ENCODE measurements at regions not wholly inside any gene's neighbourhood (a gene's known extent, or its start where the extent isn't known, plus 50 kb on each side); places are given as distances from the start of the nearest gene placed in this dataset.
A peak's percentile ranks its signal among the peaks of the same experiment; 100 is the strongest.

GRCh38 chr1:99469550-99469971 lies 176.4 kb upstream of the PALMD start:
- no peak overlapping the region for H3K4me3 ChIP-seq (ENCODE audit: low read length)
- H2AFZ ChIP-seq (ENCODE audit: low read length), result no peak overlapping the region
- no peaks in the 10 kb centered on the region for H3K9me3 ChIP-seq (ENCODE audit: low read length)
- no peaks in the 10 kb centered on the region for H3K36me3 ChIP-seq (ENCODE audit: insufficient read depth, low read length)
- no peaks in the 10 kb centered on the region for H3K27me3 ChIP-seq (ENCODE audit: low read length)
- no peak overlapping the region for H3K9ac ChIP-seq (ENCODE audit: low read length)
- H4K20me1 ChIP-seq (ENCODE audit: insufficient read depth, low read depth, low read length), result no peaks in the 10 kb centered on the region
- DNase-seq, result no peak
- no peak overlapping the region for H3K27ac ChIP-seq (ENCODE audit: low read length)
- H3K9me2 ChIP-seq (replicated peaks; ENCODE audit: insufficient read depth, low read length), result no peaks in the 10 kb centered on the region
- no peaks in the 10 kb centered on the region for H3K79me2 ChIP-seq (ENCODE audit: low read length)
- H3K4me2 ChIP-seq (ENCODE audit: low read depth, low read length, poor library complexity, severe bottlenecking), result no peak overlapping the region
- no peaks in the 10 kb centered on the region for H3K4me1 ChIP-seq (ENCODE audit: low read length)

GRCh38 chr1:99472893-99473292 lies 173.0 kb upstream of the PALMD start:
- no peak for DNase-seq
- Histone ChIP-seq H3K4me3 (ENCODE audit: low read length) (no peak overlapping the region), H3K9me3 (ENCODE audit: low read length) (no peaks in the 10 kb centered on the region), H3K9ac (ENCODE audit: low read length) (no peak overlapping the region), H4K20me1 (ENCODE audit: insufficient read depth, low read depth, low read length) (no peaks in the 10 kb centered on the region), H3K79me2 (ENCODE audit: low read length) (no peaks in the 10 kb centered on the region), H3K9me2 (replicated peaks; ENCODE audit: insufficient read depth, low read length) (no peaks in the 10 kb centered on the region), H3K27me3 (ENCODE audit: low read length) (no peaks in the 10 kb centered on the region), H3K27ac (ENCODE audit: low read length) (no peak overlapping the region), H3K4me1 (ENCODE audit: low read length) (no peaks in the 10 kb centered on the region), H2AFZ (ENCODE audit: low read length) (no peak overlapping the region), H3K4me2 (ENCODE audit: low read depth, low read length, poor library complexity, severe bottlenecking) (no peak overlapping the region), H3K36me3 (ENCODE audit: insufficient read depth, low read length) (no peaks in the 10 kb centered on the region)

- Histone ChIP-seq H3K79me2 (ENCODE audit: low read length) (no peaks in the 10 kb centered on the region), H2AFZ (ENCODE audit: low read length) (no peak overlapping the region), H3K4me1 (ENCODE audit: low read length) (no peaks in the 10 kb centered on the region), H3K9me3 (ENCODE audit: low read length) (no peaks in the 10 kb centered on the region), H3K4me2 (ENCODE audit: low read depth, low read length, poor library complexity, severe bottlenecking) (no peak overlapping the region), H3K9ac (ENCODE audit: low read length) (no peak overlapping the region), H3K27ac (ENCODE audit: low read length) (no peak overlapping the region), H3K9me2 (replicated peaks; ENCODE audit: insufficient read depth, low read length) (no peaks in the 10 kb centered on the region), H3K4me3 (ENCODE audit: low read length) (no peak overlapping the region), H3K36me3 (ENCODE audit: insufficient read depth, low read length) (no peaks in the 10 kb centered on the region), H3K27me3 (ENCODE audit: low read length) (no peaks in the 10 kb centered on the region), H4K20me1 (ENCODE audit: insufficient read depth, low read depth, low read length) (no peaks in the 10 kb centered on the region)
- no peak for DNase-seq
Measured at GRCh38 chr1:99474350-99474893, 171.5 kb upstream of the PALMD start.

GRCh38 chr1:99476058-99476457 lies 169.9 kb upstream of the PALMD start:
- Histone ChIP-seq H3K9me3 (ENCODE audit: low read length) (no peaks in the 10 kb centered on the region), H3K27ac (ENCODE audit: low read length) (no peak overlapping the region), H3K4me2 (ENCODE audit: low read depth, low read length, poor library complexity, severe bottlenecking) (no peak overlapping the region), H4K20me1 (ENCODE audit: insufficient read depth, low read depth, low read length) (no peaks in the 10 kb centered on the region), H3K36me3 (ENCODE audit: insufficient read depth, low read length) (no peaks in the 10 kb centered on the region), H3K9ac (ENCODE audit: low read length) (no peak overlapping the region), H3K27me3 (ENCODE audit: low read length) (no peaks in the 10 kb centered on the region), H3K9me2 (replicated peaks; ENCODE audit: insufficient read depth, low read length) (no peaks in the 10 kb centered on the region), H3K4me3 (ENCODE audit: low read length) (no peak overlapping the region), H3K4me1 (ENCODE audit: low read length) (no peaks in the 10 kb centered on the region), H2AFZ (ENCODE audit: low read length) (no peak overlapping the region), H3K79me2 (ENCODE audit: low read length) (no peaks in the 10 kb centered on the region)
- no peak for DNase-seq

GRCh38 chr1:99481391-99481996 lies 164.4 kb upstream of the PALMD start:
- H3K9ac ChIP-seq (ENCODE audit: low read length), result no peak overlapping the region
- H2AFZ ChIP-seq (ENCODE audit: low read length), result no peak overlapping the region
- no peaks in the 10 kb centered on the region for H3K27me3 ChIP-seq (ENCODE audit: low read length)
- H3K36me3 ChIP-seq (ENCODE audit: insufficient read depth, low read length), result no peaks in the 10 kb centered on the region
- DNase-seq, result peak; percentile 84
- H3K27ac ChIP-seq (ENCODE audit: low read length), result no peak overlapping the region
- H3K4me2 ChIP-seq (ENCODE audit: low read depth, low read length, poor library complexity, severe bottlenecking), result no peak overlapping the region
- no peaks in the 10 kb centered on the region for H4K20me1 ChIP-seq (ENCODE audit: insufficient read depth, low read depth, low read length)
- no peak overlapping the region for H3K4me3 ChIP-seq (ENCODE audit: low read length)
- no peaks in the 10 kb centered on the region for H3K4me1 ChIP-seq (ENCODE audit: low read length)
- no peaks in the 10 kb centered on the region for H3K9me3 ChIP-seq (ENCODE audit: low read length)
- no peaks in the 10 kb centered on the region for H3K9me2 ChIP-seq (replicated peaks; ENCODE audit: insufficient read depth, low read length)
- H3K79me2 ChIP-seq (ENCODE audit: low read length), result no peaks in the 10 kb centered on the region

- Histone ChIP-seq H3K4me3 (ENCODE audit: low read length) (no peak overlapping the region), H3K79me2 (ENCODE audit: low read length) (no peaks in the 10 kb centered on the region), H3K4me1 (ENCODE audit: low read length) (no peaks in the 10 kb centered on the region), H3K4me2 (ENCODE audit: low read depth, low read length, poor library complexity, severe bottlenecking) (no peak overlapping the region), H3K27ac (ENCODE audit: low read length) (no peak overlapping the region), H3K36me3 (ENCODE audit: insufficient read depth, low read length) (no peaks in the 10 kb centered on the region), H3K27me3 (ENCODE audit: low read length) (no peaks in the 10 kb centered on the region), H3K9ac (ENCODE audit: low read length) (no peak overlapping the region), H4K20me1 (ENCODE audit: insufficient read depth, low read depth, low read length) (no peaks in the 10 kb centered on the region), H2AFZ (ENCODE audit: low read length) (no peak overlapping the region), H3K9me2 (replicated peaks; ENCODE audit: insufficient read depth, low read length) (no peaks in the 10 kb centered on the region), H3K9me3 (ENCODE audit: low read length) (no peaks in the 10 kb centered on the region)
- DNase-seq, result no peak
Measured at GRCh38 chr1:99482286-99482685, 163.6 kb upstream of the PALMD start.

- no peaks in the 10 kb centered on the region for H3K27me3 ChIP-seq (ENCODE audit: low read length)
- H3K4me3 ChIP-seq (ENCODE audit: low read length), result no peak overlapping the region
- no peaks in the 10 kb centered on the region for H3K79me2 ChIP-seq (ENCODE audit: low read length)
- H3K27ac ChIP-seq (ENCODE audit: low read length), result no peak overlapping the region
- no peaks in the 10 kb centered on the region for H3K36me3 ChIP-seq (ENCODE audit: insufficient read depth, low read length)
- H3K9me3 ChIP-seq (ENCODE audit: low read length), result no peaks in the 10 kb centered on the region
- no peaks in the 10 kb centered on the region for H3K9me2 ChIP-seq (replicated peaks; ENCODE audit: insufficient read depth, low read length)
- no peak overlapping the region for H3K9ac ChIP-seq (ENCODE audit: low read length)
- DNase-seq, result no peak
- H3K4me2 ChIP-seq (ENCODE audit: low read depth, low read length, poor library complexity, severe bottlenecking), result no peak overlapping the region
- H3K4me1 ChIP-seq (ENCODE audit: low read length), result no peaks in the 10 kb centered on the region
- no peaks in the 10 kb centered on the region for H4K20me1 ChIP-seq (ENCODE audit: insufficient read depth, low read depth, low read length)
- no peak overlapping the region for H2AFZ ChIP-seq (ENCODE audit: low read length)
Measured at GRCh38 chr1:99482750-99483149, 163.2 kb upstream of the PALMD start.

- no peak for DNase-seq
- Histone ChIP-seq H3K36me3 (ENCODE audit: insufficient read depth, low read length) (no peaks in the 10 kb centered on the region), H3K4me2 (ENCODE audit: low read depth, low read length, poor library complexity, severe bottlenecking) (no peak overlapping the region), H3K9me3 (ENCODE audit: low read length) (no peaks in the 10 kb centered on the region), H2AFZ (ENCODE audit: low read length) (no peak overlapping the region), H3K9ac (ENCODE audit: low read length) (no peak overlapping the region), H3K4me1 (ENCODE audit: low read length) (no peaks in the 10 kb centered on the region), H3K79me2 (ENCODE audit: low read length) (no peaks in the 10 kb centered on the region), H4K20me1 (ENCODE audit: insufficient read depth, low read depth, low read length) (no peaks in the 10 kb centered on the region), H3K27ac (ENCODE audit: low read length) (no peak overlapping the region), H3K27me3 (ENCODE audit: low read length) (no peaks in the 10 kb centered on the region), H3K9me2 (replicated peaks; ENCODE audit: insufficient read depth, low read length) (no peaks in the 10 kb centered on the region), H3K4me3 (ENCODE audit: low read length) (no peak overlapping the region)
Measured at GRCh38 chr1:99490031-99490430, 155.9 kb upstream of the PALMD start.
